ENCODE measurements at regions not wholly inside any gene's neighbourhood (a gene's known extent, or its start where the extent isn't known, plus 50 kb on each side); places are given as distances from the start of the nearest gene placed in this dataset.

- DNase-seq (ENCODE audit: low read depth in 3 of 3) = no peak
These were observed 672.2 kb downstream of the CPS1 start for GRCh38 chr2:211228559-211228958.

GRCh38 chr2:211237586-211238275 is 681.3 kb downstream of the CPS1 start:
- DNase-seq (ENCODE audit: low read depth in 3 of 3) = no peak

GRCh38 chr2:211241891-211242290 is 685.5 kb downstream of the CPS1 start:
- DNase-seq (ENCODE audit: low read depth in 3 of 3) = no peak

GRCh38 chr2:211247751-211248150 is 691.4 kb downstream of the CPS1 start:
- no peak for DNase-seq (ENCODE audit: low read depth in 3 of 3)

- no peak for DNase-seq (ENCODE audit: low read depth in 3 of 3)
These were observed 692.4 kb downstream of the CPS1 start for GRCh38 chr2:211248841-211249240.

GRCh38 chr2:211251016-211251415 is 694.6 kb downstream of the CPS1 start:
- DNase-seq (ENCODE audit: low read depth in 3 of 3) = no peak

- no peak for DNase-seq (ENCODE audit: low read depth in 3 of 3)
These were observed 702.4 kb downstream of the CPS1 start for GRCh38 chr2:211258646-211259335.

GRCh38 chr2:211259831-211260476 is 703.6 kb downstream of the CPS1 start:
- DNase-seq (ENCODE audit: low read depth in 3 of 3) = no peak

GRCh38 chr2:211270257-211270656 is 713.9 kb downstream of the CPS1 start:
- DNase-seq (ENCODE audit: low read depth in 3 of 3) = no peak

- DNase-seq (ENCODE audit: low read depth in 3 of 3) = no peak
These were observed 725.2 kb downstream of the CPS1 start for GRCh38 chr2:211281430-211282073.

GRCh38 chr2:211302676-211303075 is 746.3 kb downstream of the CPS1 start:
- DNase-seq (ENCODE audit: low read depth in 3 of 3) = no peak

- no peak for DNase-seq (ENCODE audit: low read depth in 3 of 3)
These were observed 750.5 kb downstream of the CPS1 start for GRCh38 chr2:211306929-211307328.
